DND-41 (cell line): ENCODE measurements at regions not wholly inside any gene's neighbourhood (a gene's known extent, or its start where the extent isn't known, plus 50 kb on each side); places are given as distances from the start of the nearest gene placed in this dataset.

Experiments used
- ATAC-seq: fragments of 200-7000 bp; cut with Tn5 transposase; 3 replicates; pipeline ENCODE4 v1.9.1; 2021; ENCODE audit warnings: low read depth; ENCODE audit not compliant: insufficient read depth
- DNase-seq: peaks from one replicate; pipeline ENCODE4 v3.0.0-alpha.2; 2020
- H2AFZ ChIP-seq: 2 replicates; pipeline ENCODE4 v1.6.0; 2012; ENCODE audit warnings: low read depth, low read length
- H3K27ac ChIP-seq: 2 replicates; pipeline ENCODE4 v1.5.1; 2012; ENCODE audit warnings: low read length, inconsistent platforms
- H3K27me3 ChIP-seq: fragments of 200-600 bp; sonication (generic); 2 replicates; pipeline ENCODE4 v1.6.0; 2012; ENCODE audit warnings: low read length, mild to moderate bottlenecking, inconsistent platforms; ENCODE audit not compliant: insufficient read depth, poor library complexity
- H3K36me3 ChIP-seq: 2 replicates; pipeline ENCODE4 v1.5.1; 2012; ENCODE audit warnings: low read length, inconsistent platforms; ENCODE audit not compliant: insufficient read depth
- H3K4me1 ChIP-seq: 2 replicates; pipeline ENCODE4 v1.5.1; 2012; ENCODE audit warnings: mild to moderate bottlenecking, low read length; ENCODE audit not compliant: insufficient read depth
- H3K4me2 ChIP-seq: 2 replicates; pipeline ENCODE4 v1.6.0; 2012; ENCODE audit warnings: mild to moderate bottlenecking, moderate library complexity, low read length, inconsistent platforms; ENCODE audit not compliant: insufficient read depth
- H3K4me3 ChIP-seq, 2 experiments: fragments of 200-600 bp in 1 of 2; shearing (Covaris generic) in 1 of 2; 2 replicates each; pipeline ENCODE4 v1.5.1; 2012 to 2016; ENCODE audit warnings: inconsistent platforms in 2 of 2, low read length in 2 of 2, mild to moderate bottlenecking in 2 of 2, low read depth in 1 of 2, moderate library complexity in 1 of 2
- H3K79me2 ChIP-seq: 2 replicates; pipeline ENCODE4 v1.6.0; 2012; ENCODE audit warnings: low read length, inconsistent platforms; ENCODE audit not compliant: insufficient read depth
- H3K9ac ChIP-seq: 2 replicates; pipeline ENCODE4 v1.6.0; 2012; ENCODE audit warnings: low read depth, mild to moderate bottlenecking, inconsistent platforms, low read length, moderate library complexity
- H3K9me3 ChIP-seq: 2 replicates; pipeline ENCODE4 v1.5.1; 2012; ENCODE audit warnings: low read length, moderate library complexity, mild to moderate bottlenecking, inconsistent platforms; ENCODE audit not compliant: insufficient read depth, severe bottlenecking
- H4K20me1 ChIP-seq: 2 replicates; pipeline ENCODE4 v1.6.0; 2012; ENCODE audit warnings: low read length; ENCODE audit not compliant: insufficient read depth
- CTCF ChIP-seq: IDR thresholded peaks from 2 replicates; pipeline ENCODE4 v1.5.1; 2012; ENCODE audit warnings: borderline replicate concordance, low read length, moderate library complexity, mild to moderate bottlenecking; ENCODE audit not compliant: poor library complexity, severe bottlenecking; ENCODE audit errors: extremely low read depth
- EZH2 ChIP-seq: IDR thresholded peaks from 3 replicates; pipeline ENCODE4 v1.6.1; 2012; ENCODE audit warnings: borderline replicate concordance, low read depth, mild to moderate bottlenecking, moderate library complexity, low read length, inconsistent platforms; ENCODE audit not compliant: severe bottlenecking

DNA sequence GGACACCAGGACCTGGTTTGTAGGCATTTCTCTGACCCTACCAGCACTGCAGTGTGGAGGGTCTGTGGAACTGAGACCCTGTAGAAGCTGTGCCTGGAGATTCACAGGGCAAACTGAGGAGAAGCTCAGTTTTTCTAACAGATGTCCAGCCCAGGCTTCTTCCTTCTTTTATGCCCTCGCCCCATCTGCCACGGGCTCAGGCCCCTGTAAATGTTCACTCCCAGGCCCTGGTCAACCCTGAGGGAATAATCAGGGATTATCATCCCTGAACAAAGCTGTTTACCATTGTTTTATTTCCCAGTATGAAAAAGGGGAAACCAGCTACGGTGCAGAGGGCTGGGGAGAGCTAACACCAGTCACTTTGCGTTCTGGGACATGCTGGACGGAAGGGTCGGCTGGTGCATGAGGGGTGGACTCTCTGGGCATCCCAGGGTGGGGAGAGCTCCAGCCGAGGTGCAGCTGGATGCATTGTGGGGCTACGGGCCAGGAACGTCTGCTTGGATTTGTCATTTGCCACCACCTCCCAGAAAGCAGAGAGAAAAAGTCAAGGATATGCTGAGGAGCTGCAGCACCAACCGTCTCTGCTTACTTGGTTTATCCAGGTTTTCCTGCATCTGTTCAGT is 183.8 kb downstream of the TFCP2L1 start:
- no peaks in the 10 kb centered on the region for H3K4me1 ChIP-seq
- H3K4me2 ChIP-seq: no peak overlapping the region
- ATAC-seq (no peak), DNase-seq (no peak)
- peaks cover 6% of the 10 kb centered on the region for H3K27me3 ChIP-seq
- no peaks in the 10 kb centered on the region for H3K36me3 ChIP-seq
- H3K4me3 ChIP-seq: no peak overlapping the region
- no peak overlapping the region for H3K27ac ChIP-seq
- H2AFZ ChIP-seq: no peak overlapping the region
- H4K20me1 ChIP-seq: 0 out of 2 replicates have a peak, but pooled peaks cover 5% of the 10 kb centered on the region
- no peaks in the 10 kb centered on the region for H3K79me2 ChIP-seq
- no peak for TF ChIP-seq EZH2
- no peak for TF ChIP-seq CTCF
- no peak overlapping the region for H3K9ac ChIP-seq
- no peaks in the 10 kb centered on the region for H3K9me3 ChIP-seq

- no peak for DNase-seq
- no peak overlapping the region for H3K4me2 ChIP-seq
- H3K9ac ChIP-seq: no peak overlapping the region
- H3K27me3 ChIP-seq: peaks cover 4% of the 10 kb centered on the region
- H3K4me3 ChIP-seq: no peak overlapping the region
- no peaks in the 10 kb centered on the region for H3K36me3 ChIP-seq
- H3K4me1 ChIP-seq: no peaks in the 10 kb centered on the region
- TF ChIP-seq EZH2: no peak
- TF ChIP-seq CTCF: no peak
- no peak for ATAC-seq
- H3K79me2 ChIP-seq: no peaks in the 10 kb centered on the region
- no peak overlapping the region for H3K27ac ChIP-seq
- H3K9me3 ChIP-seq: no peaks in the 10 kb centered on the region
- H2AFZ ChIP-seq: no peak overlapping the region
- H4K20me1 ChIP-seq: 0 out of 2 replicates have a peak, but pooled peaks cover 5% of the 10 kb centered on the region
These were observed 182.1 kb downstream of the TFCP2L1 start for GRCh38 chr2:121102941-121103340.

DNA sequence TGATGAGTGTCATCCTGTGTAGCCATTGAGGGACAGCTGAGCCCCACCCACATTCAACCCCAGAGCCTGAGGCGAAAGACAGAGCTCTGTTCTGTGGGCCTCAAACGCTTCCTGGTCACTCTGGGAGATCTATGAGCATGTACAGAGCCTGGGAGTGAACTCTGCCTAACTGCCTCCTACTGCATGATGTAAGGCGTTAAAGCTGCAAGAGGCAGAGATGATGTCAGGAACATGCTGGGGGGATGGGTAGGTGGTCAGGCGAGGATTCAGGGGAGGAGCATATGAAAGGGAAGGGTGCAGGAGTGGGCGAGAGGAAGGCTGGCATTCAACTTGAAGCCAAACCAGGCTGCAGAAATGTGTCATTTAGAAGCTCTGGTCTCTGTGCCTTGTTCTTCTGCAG is 181.0 kb downstream of the TFCP2L1 start:
- DNase-seq (no peak), ATAC-seq (no peak)
- no peak overlapping the region for H3K4me2 ChIP-seq
- no peak overlapping the region for H3K9ac ChIP-seq
- 0 out of 2 replicates have a peak, but pooled peaks cover 5% of the 10 kb centered on the region for H4K20me1 ChIP-seq
- no peaks in the 10 kb centered on the region for H3K9me3 ChIP-seq
- no peak overlapping the region for H2AFZ ChIP-seq
- H3K4me1 ChIP-seq: no peaks in the 10 kb centered on the region
- H3K36me3 ChIP-seq: no peaks in the 10 kb centered on the region
- no peak overlapping the region for H3K27ac ChIP-seq
- peaks cover 4% of the 10 kb centered on the region for H3K27me3 ChIP-seq
- TF ChIP-seq EZH2 (no peak), CTCF (no peak)
- no peak overlapping the region for H3K4me3 ChIP-seq
- no peaks in the 10 kb centered on the region for H3K79me2 ChIP-seq

DNA sequence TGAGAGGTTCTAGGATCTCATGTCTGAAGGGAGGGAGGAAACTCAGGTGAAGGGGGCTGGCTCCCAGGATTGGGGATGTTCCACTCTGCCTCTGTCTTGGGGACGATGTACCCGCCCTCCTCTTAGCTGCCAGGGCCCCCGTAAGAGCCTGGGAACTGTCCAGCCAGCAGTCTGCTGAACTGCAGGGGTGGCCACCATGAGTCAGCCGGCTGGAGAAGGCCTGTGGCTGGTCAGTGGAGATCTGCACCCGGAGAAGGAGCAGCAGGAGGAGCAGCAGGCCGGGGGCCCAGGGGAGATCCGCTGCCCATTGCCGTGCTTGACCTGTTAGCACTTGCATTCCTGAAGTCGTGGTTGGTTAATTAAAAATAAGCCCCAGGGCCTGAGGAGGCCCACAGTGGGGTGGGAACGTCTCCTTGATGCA is 180.3 kb downstream of the TFCP2L1 start:
- no peaks in the 10 kb centered on the region for H3K4me1 ChIP-seq
- H3K36me3 ChIP-seq: no peaks in the 10 kb centered on the region
- no peak overlapping the region for H3K4me2 ChIP-seq
- TF ChIP-seq EZH2 (no peak), CTCF (no peak)
- H3K27ac ChIP-seq: no peak overlapping the region
- peaks cover 4% of the 10 kb centered on the region for H3K27me3 ChIP-seq
- H2AFZ ChIP-seq: no peak overlapping the region
- DNase-seq: no peak
- H3K9me3 ChIP-seq: no peaks in the 10 kb centered on the region
- no peak for ATAC-seq
- 0 out of 2 replicates have a peak, but pooled peaks cover 5% of the 10 kb centered on the region for H4K20me1 ChIP-seq
- H3K9ac ChIP-seq: no peak overlapping the region
- H3K79me2 ChIP-seq: no peaks in the 10 kb centered on the region
- no peak overlapping the region for H3K4me3 ChIP-seq
